GM12875 (cell line): ENCODE measurements at regions not wholly inside any gene's neighbourhood (a gene's known extent, or its start where the extent isn't known, plus 50 kb on each side); places are given as distances from the start of the nearest gene placed in this dataset.

Experiments used
- H3K4me3 ChIP-seq: one replicate; pipeline ENCODE4 v1.5.1; 2011; ENCODE audit warnings: low read depth, low read length, control low read depth
- TF ChIP-seq, protein P1 (sequence below): IDR thresholded peaks from 2 replicates; pipeline ENCODE4 v1.5.1; 2011; ENCODE audit warnings: low read depth, mild to moderate bottlenecking, control low read depth, inconsistent platforms, low read length, moderate library complexity, borderline replicate concordance; ENCODE audit not compliant: insufficient read depth

DNA sequence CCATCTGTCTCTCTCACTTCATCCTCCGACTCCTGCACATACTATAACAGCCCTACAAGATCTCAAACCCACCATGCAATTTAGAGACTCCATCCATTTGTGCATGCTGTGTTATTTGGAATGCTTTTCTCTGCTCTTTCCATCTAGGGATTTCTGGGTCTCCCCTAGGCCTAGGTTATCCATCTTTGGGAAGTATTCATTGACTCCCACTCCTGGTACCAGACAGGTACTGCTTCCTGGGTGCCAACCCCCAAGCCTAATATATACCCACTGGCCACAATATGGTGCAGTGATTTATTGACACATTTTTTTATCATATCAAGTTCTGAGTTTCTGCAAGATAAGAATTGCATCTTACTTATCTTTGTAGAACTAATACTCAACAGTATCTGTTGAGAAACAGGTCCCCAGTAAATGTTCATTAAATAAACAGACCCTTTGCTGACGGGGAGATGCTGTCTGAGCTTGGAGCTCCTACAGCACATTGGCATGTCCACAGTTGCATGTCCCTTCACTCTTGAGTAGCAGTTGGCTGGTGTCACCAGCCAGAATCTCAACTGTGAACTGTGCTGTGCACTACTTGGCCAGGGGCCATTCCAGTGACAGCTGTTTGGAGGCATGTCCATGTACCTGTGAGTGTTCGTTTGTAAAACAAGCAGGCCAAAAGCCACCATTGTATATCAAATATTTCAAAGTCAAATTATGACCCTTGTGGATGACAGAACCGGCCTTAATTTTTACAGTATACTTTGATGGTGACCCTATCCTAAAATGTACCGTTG lies 223.3 kb upstream of the NFE2L3 start:
- H3K4me3 ChIP-seq, result no peak overlapping the region
- TF ChIP-seq, protein P1, sequence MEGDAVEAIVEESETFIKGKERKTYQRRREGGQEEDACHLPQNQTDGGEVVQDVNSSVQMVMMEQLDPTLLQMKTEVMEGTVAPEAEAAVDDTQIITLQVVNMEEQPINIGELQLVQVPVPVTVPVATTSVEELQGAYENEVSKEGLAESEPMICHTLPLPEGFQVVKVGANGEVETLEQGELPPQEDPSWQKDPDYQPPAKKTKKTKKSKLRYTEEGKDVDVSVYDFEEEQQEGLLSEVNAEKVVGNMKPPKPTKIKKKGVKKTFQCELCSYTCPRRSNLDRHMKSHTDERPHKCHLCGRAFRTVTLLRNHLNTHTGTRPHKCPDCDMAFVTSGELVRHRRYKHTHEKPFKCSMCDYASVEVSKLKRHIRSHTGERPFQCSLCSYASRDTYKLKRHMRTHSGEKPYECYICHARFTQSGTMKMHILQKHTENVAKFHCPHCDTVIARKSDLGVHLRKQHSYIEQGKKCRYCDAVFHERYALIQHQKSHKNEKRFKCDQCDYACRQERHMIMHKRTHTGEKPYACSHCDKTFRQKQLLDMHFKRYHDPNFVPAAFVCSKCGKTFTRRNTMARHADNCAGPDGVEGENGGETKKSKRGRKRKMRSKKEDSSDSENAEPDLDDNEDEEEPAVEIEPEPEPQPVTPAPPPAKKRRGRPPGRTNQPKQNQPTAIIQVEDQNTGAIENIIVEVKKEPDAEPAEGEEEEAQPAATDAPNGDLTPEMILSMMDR, result no peak

DNA sequence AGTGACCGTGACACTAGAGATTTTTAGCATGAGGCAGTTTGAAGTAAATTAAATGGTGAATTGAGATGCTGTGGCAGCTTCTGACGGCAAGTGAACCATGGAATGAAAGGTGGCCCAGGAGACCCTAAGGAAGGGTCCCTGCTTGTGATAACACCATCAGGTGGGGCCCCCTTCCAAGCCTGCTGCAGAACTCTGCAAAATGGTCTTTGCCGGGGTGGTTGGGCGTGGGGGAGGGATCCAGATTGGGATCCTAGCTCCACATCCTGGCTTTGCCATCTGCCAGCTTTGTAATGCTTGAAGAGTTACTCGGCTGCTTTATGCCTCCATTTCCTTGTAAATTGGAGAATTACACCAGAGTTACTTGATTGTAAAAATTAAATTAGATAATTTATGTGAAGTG lies 222.6 kb upstream of the NFE2L3 start:
- TF ChIP-seq, protein P1, result no peak

DNA sequence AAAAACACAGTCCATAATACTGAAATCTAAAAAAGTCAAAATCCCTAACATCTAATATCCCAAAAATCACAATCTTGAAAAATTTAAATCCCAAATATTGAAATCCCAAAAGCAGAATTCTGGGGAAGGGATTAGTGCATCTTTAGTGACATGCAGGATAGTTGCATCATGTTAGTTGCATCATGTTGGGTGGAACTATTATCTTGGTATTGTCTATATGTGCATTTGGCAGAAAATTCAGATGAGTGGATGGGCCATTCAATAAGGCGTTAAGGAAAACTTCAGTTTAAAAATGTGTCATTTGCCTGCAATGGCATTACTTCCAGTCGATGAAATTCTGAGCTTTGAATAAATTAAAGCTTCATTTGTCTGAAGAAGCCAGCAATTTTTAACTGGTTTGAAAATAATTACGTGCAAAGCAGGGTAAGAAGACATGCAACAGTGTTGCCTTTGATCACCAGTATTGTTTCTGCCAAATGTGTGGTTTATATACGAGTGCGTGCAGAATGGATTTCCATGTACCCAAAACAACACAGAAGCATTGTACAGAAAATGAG lies 221.4 kb upstream of the NFE2L3 start:
- TF ChIP-seq, protein P1, result no peak

More for the DNA sequence above, 222.6 kb upstream of the NFE2L3 start:
- no peak overlapping the region for H3K4me3 ChIP-seq

DNA sequence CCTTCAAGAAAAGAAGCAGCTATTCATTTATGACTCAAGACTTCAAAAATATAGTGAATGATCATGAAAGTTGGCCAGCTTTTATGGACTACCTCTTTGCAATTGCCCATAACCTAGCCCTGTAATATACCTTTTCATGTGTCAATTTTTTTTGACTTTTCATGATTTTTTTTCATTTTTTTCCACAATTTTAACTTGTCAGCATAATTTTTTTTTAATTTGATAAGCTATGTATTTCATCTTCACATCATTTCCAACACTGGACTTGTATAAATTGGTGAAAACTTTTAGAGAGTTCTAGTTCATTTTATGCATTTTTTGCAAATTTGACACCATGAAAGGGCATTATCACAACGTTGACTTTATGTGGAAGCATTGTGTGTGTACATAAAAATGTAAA lies 220.8 kb upstream of the NFE2L3 start:
- no peak overlapping the region for H3K4me3 ChIP-seq
- TF ChIP-seq, protein P1, result no peak

More for the DNA sequence above, 221.4 kb upstream of the NFE2L3 start:
- no peak overlapping the region for H3K4me3 ChIP-seq

DNA sequence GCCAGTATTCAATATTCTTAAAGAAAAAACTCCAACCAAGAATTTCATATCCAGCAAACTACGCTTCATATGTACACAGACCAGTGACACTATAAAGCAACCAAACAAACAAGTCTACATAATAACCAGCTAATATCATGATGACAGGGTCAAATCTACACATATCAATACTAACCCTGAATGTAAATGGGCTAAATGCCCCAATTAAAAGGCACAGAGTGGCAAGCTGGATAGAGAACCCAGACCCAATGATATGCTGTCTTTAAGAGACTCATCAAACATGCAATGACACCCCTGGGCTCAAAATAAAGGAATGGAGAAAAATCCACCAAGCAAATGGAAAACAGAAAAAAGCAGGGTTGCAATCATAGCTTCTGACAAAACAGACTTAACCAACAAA lies 218.1 kb upstream of the NFE2L3 start:
- TF ChIP-seq, protein P1, result no peak
- no peak overlapping the region for H3K4me3 ChIP-seq

DNA sequence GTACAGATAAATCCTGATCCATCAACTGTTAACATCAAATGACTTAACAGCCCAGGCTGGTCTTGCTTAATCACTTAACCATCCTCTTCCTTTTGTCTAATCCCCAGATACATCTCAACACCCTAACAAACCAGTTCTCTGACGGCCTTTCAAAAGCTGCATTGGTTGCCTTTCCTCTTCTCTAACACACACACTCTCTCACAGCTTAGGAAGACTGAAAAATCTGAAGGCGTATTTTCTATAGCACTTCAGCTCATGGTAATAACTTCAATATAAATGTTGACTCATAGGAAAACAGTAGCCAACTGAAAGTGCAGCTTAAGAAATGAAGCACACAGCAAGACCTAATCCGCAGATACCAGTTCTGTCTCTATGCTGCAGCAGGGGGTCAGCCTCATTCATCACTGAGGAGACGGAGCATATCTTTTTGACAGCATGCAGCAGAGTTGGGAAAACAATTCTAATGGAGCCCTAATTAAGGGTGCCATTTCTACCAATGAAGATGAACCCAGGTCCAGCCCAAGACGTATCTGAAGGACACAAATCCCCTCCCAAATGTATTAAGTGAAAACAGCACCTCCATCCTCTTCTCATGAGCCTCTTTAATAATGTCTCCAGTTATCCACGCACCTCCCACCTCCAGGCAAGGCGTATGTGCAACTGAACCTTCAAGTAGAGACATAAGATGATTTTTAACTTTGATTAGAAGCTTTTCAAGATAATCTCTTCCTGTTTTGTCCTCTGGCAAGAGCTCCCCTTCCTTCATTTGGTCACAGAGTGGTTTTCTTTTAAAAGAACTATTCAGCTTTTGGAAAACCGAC lies 211.7 kb upstream of the NFE2L3 start:
- TF ChIP-seq, protein P1, result no peak
- no peak overlapping the region for H3K4me3 ChIP-seq
